GM12878 (cell line): ENCODE measurements at regions not wholly inside any gene's neighbourhood (a gene's known extent, or its start where the extent isn't known, plus 50 kb on each side); places are given as distances from the start of the nearest gene placed in this dataset.

Source experiments
- BHLHE40 ChIP-seq, 2 experiments: fragments of 450-650 bp in 1 of 2; IDR thresholded peaks; 2 replicates each; pipeline ENCODE4 v1.6.1; 2011 to 2017; ENCODE audit warnings: low read depth in 2 of 2, borderline replicate concordance in 1 of 2, improper control_type of control experiment in 1 of 2, low read length in 1 of 2, mild to moderate bottlenecking in 1 of 2
- CTCF ChIP-seq, 3 experiments: IDR thresholded peaks in 2 of 3; conservative IDR thresholded peaks in 1 of 3; 2 replicates each; pipeline ENCODE4 v1.5.1; 2011; ENCODE audit warnings: low read depth in 3 of 3, low read length in 3 of 3, mild to moderate bottlenecking in 3 of 3, control low read depth in 2 of 3, moderate library complexity in 2 of 3, inconsistent platforms in 1 of 3, mixed read lengths in 1 of 3; ENCODE audit not compliant: control insufficient read depth in 2 of 3, insufficient read depth in 1 of 3; ENCODE audit errors: extremely low read depth in 1 of 3
- POLR2AphosphoS5 ChIP-seq: IDR thresholded peaks from 2 replicates; pipeline ENCODE4 v1.6.1; 2011; ENCODE audit warnings: mild to moderate bottlenecking, low read length, inconsistent platforms
- RCOR1 ChIP-seq: conservative IDR thresholded peaks from 2 replicates; pipeline ENCODE4 v1.6.1; 2012; ENCODE audit warnings: low read depth, low read length, improper control_type of control experiment

- TF ChIP-seq CTCF (IDR thresholded peaks at IDR 0.05 in 2 of 3, conservative IDR thresholded peaks at IDR 0.05 in 1 of 3; ENCODE audit: control insufficient read depth in 2 of 3, extremely low read depth in 1 of 3, insufficient read depth in 1 of 3, low read depth in 3 of 3, low read length in 3 of 3) (no peak), POLR2AphosphoS5 (no peak), RCOR1 (no peak), BHLHE40 (IDR thresholded peaks at IDR 0.05; ENCODE audit: borderline replicate concordance in 1 of 2, low read depth in 2 of 2, low read length in 1 of 2) (no peak)
Measured at GRCh38 chr5:22970956-22971618, 117.9 kb upstream of the CDH12 start.
